Duodenal mucosa (tissue), 2 donors: ENCODE measurements at regions not wholly inside any gene's neighbourhood (a gene's known extent, or its start where the extent isn't known, plus 50 kb on each side); places are given as distances from the start of the nearest gene placed in this dataset.

Experiments
- H3K27ac ChIP-seq: one replicate; pipeline ENCODE4 v1.7.0; 2013; ENCODE audit warnings: low read depth, low read length
- H3K27me3 ChIP-seq, 2 donors: one replicate each; pipeline ENCODE4 v1.7.0; 2013; ENCODE audit warnings: low read length in 2 of 2, control low read depth in 1 of 2; ENCODE audit not compliant: insufficient read depth in 2 of 2, control insufficient read depth in 1 of 2
- H3K36me3 ChIP-seq, 2 donors: one replicate each; pipeline ENCODE4 v1.7.0; 2013; ENCODE audit warnings: low read length in 2 of 2, control low read depth in 1 of 2; ENCODE audit not compliant: insufficient read depth in 2 of 2, control insufficient read depth in 1 of 2
- H3K4me1 ChIP-seq, 2 donors: one replicate each; pipeline ENCODE4 v1.7.0; 2013; ENCODE audit warnings: low read length in 2 of 2, control low read depth in 1 of 2; ENCODE audit not compliant: insufficient read depth in 2 of 2, control insufficient read depth in 1 of 2
- H3K4me3 ChIP-seq, 2 donors: one replicate each; pipeline ENCODE4 v1.7.0; 2013; ENCODE audit warnings: low read length in 2 of 2, low read depth in 1 of 2
- H3K9ac ChIP-seq, 2 donors: one replicate each; pipeline ENCODE4 v1.7.0; 2013; ENCODE audit warnings: low read length in 2 of 2, low read depth in 1 of 2
- H3K9me3 ChIP-seq, 2 donors: one replicate each; pipeline ENCODE4 v1.7.0; 2013; ENCODE audit warnings: low read length in 2 of 2, control low read depth in 1 of 2; ENCODE audit not compliant: control insufficient read depth in 1 of 2

DNA sequence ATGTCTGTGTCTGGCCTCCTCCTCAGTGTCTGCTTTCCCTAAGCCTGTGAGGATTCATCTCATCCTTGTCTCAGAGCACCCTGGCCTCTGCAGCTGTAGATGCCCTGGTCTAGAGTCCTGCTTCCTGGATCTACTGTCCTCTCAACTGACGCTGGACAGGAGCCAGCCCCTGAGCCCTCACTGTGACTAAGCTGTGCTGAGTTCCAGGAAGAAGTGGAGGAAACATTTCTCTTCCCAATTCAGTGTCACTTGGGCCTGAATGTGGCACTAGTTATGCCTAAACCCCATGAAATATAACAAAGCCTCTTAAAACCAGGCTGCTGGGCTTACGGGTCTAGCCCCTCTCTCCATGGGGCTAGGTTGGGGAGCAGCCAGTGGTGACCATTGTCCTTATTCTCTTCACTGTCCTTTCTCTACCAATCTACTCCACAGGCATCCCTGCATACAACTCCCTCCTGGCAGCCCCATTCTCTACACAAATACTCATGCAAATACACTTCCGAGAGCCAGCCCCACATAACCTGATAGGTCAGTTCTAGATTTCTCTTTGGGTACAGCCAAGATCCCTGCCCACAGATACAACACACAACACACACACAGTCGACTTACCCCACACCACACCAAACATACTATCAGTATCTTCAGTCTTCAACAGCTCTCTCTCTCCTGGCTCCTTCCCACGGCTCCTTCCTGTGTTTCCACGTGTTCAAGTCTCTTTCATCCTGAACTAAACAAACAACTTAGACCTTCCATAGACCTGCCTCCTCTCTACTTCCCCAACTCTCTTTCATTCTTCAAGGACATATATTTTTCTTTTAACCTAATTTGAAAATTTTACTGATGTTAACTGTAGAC, 220.8 kb downstream of the SNX18 start:
- Histone ChIP-seq H3K27me3 (no peaks in the 10 kb centered on the region), H3K9me3 (no peaks in the 10 kb centered on the region), H3K27ac (no peak overlapping the region), H3K9ac (no peak overlapping the region), H3K4me3 (no peak overlapping the region), H3K4me1 (peaks cover 8 to 13% of the 10 kb centered on the region in 2 donors), H3K36me3 (no peaks in the 10 kb centered on the region)

DNA sequence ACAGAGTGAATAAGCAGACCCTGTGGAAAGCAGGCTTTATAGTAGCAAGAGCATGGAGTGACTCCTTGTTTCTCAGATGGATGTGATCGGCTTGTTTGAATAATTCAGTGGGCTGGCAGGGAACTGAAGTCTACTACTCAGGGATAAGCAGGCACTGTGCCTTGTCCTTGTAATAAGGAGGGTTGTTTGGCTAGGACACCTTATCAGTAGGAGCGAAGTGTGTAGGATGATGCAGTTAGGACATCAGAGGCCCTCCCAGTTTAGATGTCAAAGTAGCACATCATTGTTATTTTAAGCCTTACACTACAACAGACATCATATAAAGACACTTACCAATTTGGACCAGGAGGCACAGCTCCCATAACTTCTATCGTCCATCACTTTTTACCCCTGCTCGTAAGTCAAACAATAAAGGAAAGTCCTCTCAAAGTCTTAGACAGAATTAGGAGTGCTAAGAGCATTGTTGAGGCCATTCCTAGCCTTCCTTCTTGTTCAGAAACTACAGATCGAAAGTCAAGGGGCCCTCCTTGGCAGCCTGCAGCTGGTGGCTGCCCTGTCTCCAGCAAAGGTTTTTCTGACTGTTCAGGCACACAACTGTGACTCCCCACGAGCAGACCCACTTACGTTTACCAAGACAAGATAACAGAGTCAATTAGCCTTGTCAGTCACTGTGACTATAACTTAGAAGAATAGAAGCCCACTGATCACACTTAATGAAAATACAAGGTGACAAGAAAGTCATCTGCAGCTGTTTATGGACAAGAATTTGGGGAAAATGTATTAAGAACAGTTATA, 218.6 kb downstream of the SNX18 start:
- no peaks in the 10 kb centered on the region for H3K4me1 ChIP-seq
- no peaks in the 10 kb centered on the region for H3K9me3 ChIP-seq
- H3K4me3 ChIP-seq: no peak overlapping the region
- H3K27me3 ChIP-seq: no peaks in the 10 kb centered on the region
- H3K27ac ChIP-seq: no peak overlapping the region
- no peaks in the 10 kb centered on the region for H3K36me3 ChIP-seq
- H3K9ac ChIP-seq: no peak overlapping the region

DNA sequence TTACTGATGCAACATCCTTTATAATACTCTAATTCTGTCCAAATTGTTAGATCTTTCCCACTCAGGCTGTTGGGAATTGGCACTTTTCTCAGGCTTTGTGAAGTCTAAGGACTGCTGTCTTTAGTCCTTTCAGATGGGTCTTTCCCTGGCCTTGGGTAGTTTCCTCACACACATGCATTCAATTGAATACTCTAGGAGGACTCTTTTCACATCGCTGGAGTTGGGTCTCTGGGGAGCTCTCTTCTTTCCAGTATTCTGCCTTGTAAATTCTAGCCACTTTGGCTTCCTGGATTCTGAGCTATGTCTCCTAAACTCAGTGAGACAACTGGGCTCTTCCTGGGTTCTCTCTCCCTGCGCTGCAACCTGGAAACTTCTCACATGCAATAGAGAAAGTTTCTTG, 215.5 kb downstream of the SNX18 start:
- no peak overlapping the region for H3K9ac ChIP-seq

DNA sequence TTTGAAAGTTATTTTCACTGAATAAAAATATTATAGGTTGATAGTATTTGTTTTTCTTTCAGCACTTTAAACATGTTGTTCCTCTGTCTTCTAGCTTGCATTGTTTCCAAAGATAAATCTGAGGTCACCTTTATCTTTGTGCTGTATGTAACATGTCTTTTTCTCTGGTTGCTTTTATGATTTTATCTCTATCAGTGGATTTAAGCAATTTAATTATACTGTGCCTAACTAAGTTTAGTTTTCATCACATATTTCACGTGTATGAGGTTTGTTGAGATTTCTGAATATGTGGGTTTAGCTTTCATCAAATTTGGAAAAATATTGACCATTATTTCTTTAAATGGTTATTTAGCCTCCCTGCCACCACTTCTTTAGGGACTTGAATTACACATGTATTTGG, 214.5 kb downstream of the SNX18 start:
- Histone ChIP-seq H3K27me3 (no peaks in the 10 kb centered on the region), H3K27ac (no peak overlapping the region), H3K36me3 (no peaks in the 10 kb centered on the region), H3K4me3 (no peak overlapping the region), H3K4me1 (no peaks in the 10 kb centered on the region), H3K9ac (no peak overlapping the region), H3K9me3 (no peaks in the 10 kb centered on the region)

More for the DNA sequence above, 215.5 kb downstream of the SNX18 start:
- no peak overlapping the region for H3K4me3 ChIP-seq
- H3K4me1 ChIP-seq: no peaks in the 10 kb centered on the region
- H3K27me3 ChIP-seq: no peaks in the 10 kb centered on the region
- H3K9me3 ChIP-seq: no peaks in the 10 kb centered on the region
- no peak overlapping the region for H3K27ac ChIP-seq
- H3K36me3 ChIP-seq: no peaks in the 10 kb centered on the region

- no peak overlapping the region for H3K27ac ChIP-seq
- H3K27me3 ChIP-seq: no peaks in the 10 kb centered on the region
- H3K4me3 ChIP-seq: no peak overlapping the region
- no peaks in the 10 kb centered on the region for H3K4me1 ChIP-seq
- no peak overlapping the region for H3K9ac ChIP-seq
- H3K36me3 ChIP-seq: no peaks in the 10 kb centered on the region
- no peaks in the 10 kb centered on the region for H3K9me3 ChIP-seq
Observed at GRCh38 chr5:54728588-54728915, 211.0 kb downstream of the SNX18 start.

DNA sequence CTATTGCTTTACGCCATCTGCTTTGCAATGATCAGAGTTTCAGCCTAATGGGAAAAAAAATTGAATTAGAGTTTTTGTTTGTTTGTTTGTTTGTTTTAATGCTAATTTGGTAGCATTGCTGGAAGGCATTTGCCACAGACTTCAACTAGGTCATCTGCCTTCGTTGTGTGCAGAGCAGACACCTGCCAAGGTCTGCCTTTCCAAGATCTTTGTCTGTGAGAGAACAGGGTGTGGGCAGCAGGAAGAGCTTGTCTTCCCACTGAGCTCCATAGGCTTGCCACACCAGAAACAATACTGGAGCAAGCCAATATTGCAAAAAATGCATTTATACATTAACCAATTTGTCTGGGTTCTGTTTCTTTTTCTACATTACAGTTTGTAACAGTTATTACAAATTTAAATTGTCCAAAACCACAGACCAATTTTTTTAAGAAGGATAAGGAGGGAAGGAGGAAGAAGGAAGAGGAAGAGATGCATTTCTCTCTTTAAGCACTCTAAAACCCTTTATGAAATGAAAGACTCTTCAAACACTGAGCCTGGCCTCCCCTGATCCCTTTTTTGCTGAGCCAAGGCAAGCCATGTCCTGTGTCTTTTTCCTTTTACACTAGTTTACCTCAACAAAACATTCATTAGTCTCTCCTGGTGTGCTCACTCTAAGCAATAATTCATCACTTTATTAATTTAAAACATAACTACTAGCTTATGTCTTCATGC, 210.5 kb downstream of the SNX18 start:
- no peak overlapping the region for H3K9ac ChIP-seq
- no peaks in the 10 kb centered on the region for H3K36me3 ChIP-seq
- no peak overlapping the region for H3K27ac ChIP-seq
- H3K9me3 ChIP-seq: no peaks in the 10 kb centered on the region
- no peaks in the 10 kb centered on the region for H3K4me1 ChIP-seq
- H3K4me3 ChIP-seq: no peak overlapping the region
- no peaks in the 10 kb centered on the region for H3K27me3 ChIP-seq

GRCh38 chr5:54725391-54726280, 208.1 kb downstream of the SNX18 start:
- no peaks in the 10 kb centered on the region for H3K9me3 ChIP-seq
- H3K27me3 ChIP-seq: no peaks in the 10 kb centered on the region
- no peaks in the 10 kb centered on the region for H3K4me1 ChIP-seq
- H3K4me3 ChIP-seq: no peak overlapping the region
- H3K27ac ChIP-seq: no peak overlapping the region
- no peak overlapping the region for H3K9ac ChIP-seq
- H3K36me3 ChIP-seq: no peaks in the 10 kb centered on the region

DNA sequence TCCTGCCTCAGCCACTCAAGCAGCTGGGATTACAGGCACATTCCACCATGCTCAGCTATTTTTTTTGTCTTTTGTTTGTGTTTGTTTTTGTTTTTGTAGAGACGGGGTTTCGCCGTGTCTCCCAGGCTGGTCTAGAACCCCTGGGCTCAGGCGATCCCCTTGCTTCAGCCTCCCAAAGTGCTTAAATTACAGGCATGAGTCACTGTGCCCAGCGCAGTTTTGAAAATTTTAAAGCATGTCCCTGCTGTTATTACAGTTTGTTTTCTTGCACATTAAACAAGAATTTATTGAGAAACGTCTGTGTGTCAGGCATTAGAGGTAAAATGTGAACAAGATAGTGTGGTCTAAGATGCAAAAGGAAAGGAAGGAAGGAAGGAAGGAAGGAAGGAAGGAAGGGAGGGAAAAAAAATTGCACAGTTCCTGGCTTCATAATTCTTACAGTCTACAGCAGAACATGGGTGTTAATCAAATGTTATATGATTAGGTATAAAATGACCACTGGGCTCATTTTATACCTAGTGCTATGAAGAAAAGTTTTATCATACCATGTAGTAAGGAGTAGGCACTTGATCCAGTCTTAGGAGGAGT, 205.4 kb downstream of the SNX18 start:
- Histone ChIP-seq H3K27ac (no peak overlapping the region), H3K36me3 (no peaks in the 10 kb centered on the region), H3K9ac (no peak overlapping the region), H3K27me3 (no peaks in the 10 kb centered on the region), H3K4me3 (no peak overlapping the region), H3K9me3 (no peaks in the 10 kb centered on the region), H3K4me1 (no peaks in the 10 kb centered on the region)

- Histone ChIP-seq H3K4me1 (no peaks in the 10 kb centered on the region), H3K9ac (no peak overlapping the region), H3K27ac (no peak overlapping the region)
Observed at GRCh38 chr5:54721951-54722654, 204.5 kb downstream of the SNX18 start.

More at GRCh38 chr5:54721951-54722654, 204.5 kb downstream of the SNX18 start:
- no peaks in the 10 kb centered on the region for H3K27me3 ChIP-seq
- H3K4me3 ChIP-seq: no peak overlapping the region
- H3K36me3 ChIP-seq: no peaks in the 10 kb centered on the region
- no peaks in the 10 kb centered on the region for H3K9me3 ChIP-seq
